DND-41 (cell line): ENCODE measurements at regions not wholly inside any gene's neighbourhood (a gene's known extent, or its start where the extent isn't known, plus 50 kb on each side); places are given as distances from the start of the nearest gene placed in this dataset.

Source experiments
- ATAC-seq: fragments of 200-7000 bp; cut with Tn5 transposase; 3 replicates; pipeline ENCODE4 v1.9.1; 2021; ENCODE audit warnings: low read depth; ENCODE audit not compliant: insufficient read depth
- DNase-seq: peaks from one replicate; pipeline ENCODE4 v3.0.0-alpha.2; 2020
- H2AFZ ChIP-seq: 2 replicates; pipeline ENCODE4 v1.6.0; 2012; ENCODE audit warnings: low read depth, low read length
- H3K27ac ChIP-seq: 2 replicates; pipeline ENCODE4 v1.5.1; 2012; ENCODE audit warnings: low read length, inconsistent platforms
- H3K27me3 ChIP-seq: fragments of 200-600 bp; sonication (generic); 2 replicates; pipeline ENCODE4 v1.6.0; 2012; ENCODE audit warnings: low read length, mild to moderate bottlenecking, inconsistent platforms; ENCODE audit not compliant: insufficient read depth, poor library complexity
- H3K36me3 ChIP-seq: 2 replicates; pipeline ENCODE4 v1.5.1; 2012; ENCODE audit warnings: low read length, inconsistent platforms; ENCODE audit not compliant: insufficient read depth
- H3K4me1 ChIP-seq: 2 replicates; pipeline ENCODE4 v1.5.1; 2012; ENCODE audit warnings: mild to moderate bottlenecking, low read length; ENCODE audit not compliant: insufficient read depth
- H3K4me2 ChIP-seq: 2 replicates; pipeline ENCODE4 v1.6.0; 2012; ENCODE audit warnings: mild to moderate bottlenecking, moderate library complexity, low read length, inconsistent platforms; ENCODE audit not compliant: insufficient read depth
- H3K4me3 ChIP-seq, 2 experiments: fragments of 200-600 bp in 1 of 2; shearing (Covaris generic) in 1 of 2; 2 replicates each; pipeline ENCODE4 v1.5.1; 2012 to 2016; ENCODE audit warnings: inconsistent platforms in 2 of 2, low read length in 2 of 2, mild to moderate bottlenecking in 2 of 2, low read depth in 1 of 2, moderate library complexity in 1 of 2
- H3K79me2 ChIP-seq: 2 replicates; pipeline ENCODE4 v1.6.0; 2012; ENCODE audit warnings: low read length, inconsistent platforms; ENCODE audit not compliant: insufficient read depth
- H3K9ac ChIP-seq: 2 replicates; pipeline ENCODE4 v1.6.0; 2012; ENCODE audit warnings: low read depth, mild to moderate bottlenecking, inconsistent platforms, low read length, moderate library complexity
- H3K9me3 ChIP-seq: 2 replicates; pipeline ENCODE4 v1.5.1; 2012; ENCODE audit warnings: low read length, moderate library complexity, mild to moderate bottlenecking, inconsistent platforms; ENCODE audit not compliant: insufficient read depth, severe bottlenecking
- H4K20me1 ChIP-seq: 2 replicates; pipeline ENCODE4 v1.6.0; 2012; ENCODE audit warnings: low read length; ENCODE audit not compliant: insufficient read depth
- CTCF ChIP-seq: IDR thresholded peaks from 2 replicates; pipeline ENCODE4 v1.5.1; 2012; ENCODE audit warnings: borderline replicate concordance, low read length, moderate library complexity, mild to moderate bottlenecking; ENCODE audit not compliant: poor library complexity, severe bottlenecking; ENCODE audit errors: extremely low read depth
- EZH2 ChIP-seq: IDR thresholded peaks from 3 replicates; pipeline ENCODE4 v1.6.1; 2012; ENCODE audit warnings: borderline replicate concordance, low read depth, mild to moderate bottlenecking, moderate library complexity, low read length, inconsistent platforms; ENCODE audit not compliant: severe bottlenecking

- no peak overlapping the region for H2AFZ ChIP-seq
- ATAC-seq (no peak), DNase-seq (no peak)
- no peaks in the 10 kb centered on the region for H3K27me3 ChIP-seq
- H3K4me1 ChIP-seq = no peaks in the 10 kb centered on the region
- H3K79me2 ChIP-seq = no peaks in the 10 kb centered on the region
- H3K36me3 ChIP-seq = no peaks in the 10 kb centered on the region
- no peak overlapping the region for H3K4me3 ChIP-seq
- H3K9ac ChIP-seq = no peak overlapping the region
- H3K9me3 ChIP-seq = no peaks in the 10 kb centered on the region
- no peaks in the 10 kb centered on the region for H4K20me1 ChIP-seq
- no peak overlapping the region for H3K27ac ChIP-seq
- TF ChIP-seq CTCF = no peak
- no peak for TF ChIP-seq EZH2
- no peak overlapping the region for H3K4me2 ChIP-seq
Measured at GRCh38 chr7:49433794-49434193, 339.6 kb upstream of the VWC2 start.

GRCh38 chr7:49434846-49435245, 338.6 kb upstream of the VWC2 start:
- no peak for TF ChIP-seq EZH2
- no peak for TF ChIP-seq CTCF
- Histone ChIP-seq H2AFZ (no peak overlapping the region), H3K9ac (no peak overlapping the region), H3K4me2 (no peak overlapping the region), H3K4me1 (no peaks in the 10 kb centered on the region), H3K27ac (no peak overlapping the region), H3K36me3 (no peaks in the 10 kb centered on the region), H4K20me1 (no peaks in the 10 kb centered on the region), H3K4me3 (no peak overlapping the region), H3K27me3 (no peaks in the 10 kb centered on the region), H3K9me3 (no peaks in the 10 kb centered on the region), H3K79me2 (no peaks in the 10 kb centered on the region)
- no peak for ATAC-seq
- no peak for DNase-seq

GRCh38 chr7:49438281-49438680, 335.2 kb upstream of the VWC2 start:
- TF ChIP-seq EZH2 (no peak), CTCF (no peak)
- Histone ChIP-seq H3K27ac (no peak overlapping the region), H3K27me3 (no peaks in the 10 kb centered on the region), H3K4me1 (no peaks in the 10 kb centered on the region), H3K4me2 (no peak overlapping the region), H3K79me2 (no peaks in the 10 kb centered on the region), H2AFZ (no peak overlapping the region), H4K20me1 (no peaks in the 10 kb centered on the region), H3K9me3 (no peaks in the 10 kb centered on the region), H3K36me3 (no peaks in the 10 kb centered on the region), H3K4me3 (no peak overlapping the region), H3K9ac (no peak overlapping the region)
- DNase-seq (no peak), ATAC-seq (no peak)

- TF ChIP-seq EZH2 = no peak
- H3K27ac ChIP-seq = no peak overlapping the region
Measured at GRCh38 chr7:49443515-49443914, 329.9 kb upstream of the VWC2 start.

More at GRCh38 chr7:49443515-49443914, 329.9 kb upstream of the VWC2 start:
- Histone ChIP-seq H3K4me1 (no peaks in the 10 kb centered on the region), H3K9ac (no peak overlapping the region), H3K36me3 (no peaks in the 10 kb centered on the region), H3K79me2 (no peaks in the 10 kb centered on the region), H2AFZ (no peak overlapping the region), H3K27me3 (no peaks in the 10 kb centered on the region), H3K4me3 (no peak overlapping the region), H4K20me1 (no peaks in the 10 kb centered on the region), H3K4me2 (no peak overlapping the region), H3K9me3 (no peaks in the 10 kb centered on the region)
- ATAC-seq (no peak), DNase-seq (no peak)
